Stimulated activated CD4-positive, alpha-beta T cell treated with anti-CD3 and anti-CD28 coated beads, Interleukin-12 subunit alpha, Interleukin-12 subunit beta, amount 100 ng/mL, for 4 hours (primary cell): ENCODE measurements at regions not wholly inside any gene's neighbourhood (a gene's known extent, or its start where the extent isn't known, plus 50 kb on each side); places are given as distances from the start of the nearest gene placed in this dataset.
"Not testable (repeated sequence)": the region's sequence is repeated elsewhere in the genome, so short reads cannot be mapped to it uniquely, and the experiment has no call there.

Experiments used
- DNase-seq: peaks from one replicate; pipeline ENCODE4 v3.0.0-alpha.2; 2020

- no peak for DNase-seq
These were observed 233.0 kb upstream of the KAZN start for GRCh38 chr1:14365301-14365988.

- no peak for DNase-seq
These were observed 232.1 kb upstream of the KAZN start for GRCh38 chr1:14366091-14367018.

GRCh38 chr1:14367451-14367850 is 231.0 kb upstream of the KAZN start:
- DNase-seq, result no peak

GRCh38 chr1:14369526-14370213 is 228.8 kb upstream of the KAZN start:
- no peak for DNase-seq

- no peak for DNase-seq
These were observed 226.6 kb upstream of the KAZN start for GRCh38 chr1:14371771-14372497.

GRCh38 chr1:14372526-14372925 is 226.0 kb upstream of the KAZN start:
- DNase-seq, result no peak

- no peak for DNase-seq
These were observed 225.3 kb upstream of the KAZN start for GRCh38 chr1:14373081-14373758.

- DNase-seq, result no peak
These were observed 223.3 kb upstream of the KAZN start for GRCh38 chr1:14375226-14375625.

- DNase-seq, result no peak
These were observed 221.1 kb upstream of the KAZN start for GRCh38 chr1:14377386-14377785.

GRCh38 chr1:14380408-14380807 is 218.1 kb upstream of the KAZN start:
- DNase-seq, result no peak

- no peak for DNase-seq
These were observed 207.7 kb upstream of the KAZN start for GRCh38 chr1:14390816-14391215.

- DNase-seq, result no peak
These were observed 206.2 kb upstream of the KAZN start for GRCh38 chr1:14392161-14392858.

- DNase-seq, result no peak
These were observed 205.6 kb upstream of the KAZN start for GRCh38 chr1:14392859-14393365.

GRCh38 chr1:14396100-14396499 is 202.4 kb upstream of the KAZN start:
- DNase-seq, result no peak

GRCh38 chr1:14403961-14404645 is 194.4 kb upstream of the KAZN start:
- DNase-seq, result no peak

- DNase-seq, result no peak
These were observed 193.6 kb upstream of the KAZN start for GRCh38 chr1:14404862-14405301.

- no peak for DNase-seq
These were observed 186.2 kb upstream of the KAZN start for GRCh38 chr1:14412235-14412634.

- no peak for DNase-seq
These were observed 184.5 kb upstream of the KAZN start for GRCh38 chr1:14413819-14414490.

GRCh38 chr1:14415396-14415795 is 183.1 kb upstream of the KAZN start:
- no peak for DNase-seq

GRCh38 chr1:14419778-14420218 is 178.7 kb upstream of the KAZN start:
- DNase-seq, result not testable (repeated sequence)
